ENCODE measurements at regions not wholly inside any gene's neighbourhood (a gene's known extent, or its start where the extent isn't known, plus 50 kb on each side); places are given as distances from the start of the nearest gene placed in this dataset.

GRCh38 chr2:121998751-121999150 is 243.3 kb downstream of the TSN start:
- no peak for TF ChIP-seq CTCF (IDR thresholded peaks at IDR 0.05)
- TF ChIP-seq POLR2A (IDR thresholded peaks at IDR 0.05): no peak

Measured in esophagus squamous epithelium (tissue), 4 donors.